HepG2 (cell line): ENCODE measurements at regions not wholly inside any gene's neighbourhood (a gene's known extent, or its start where the extent isn't known, plus 50 kb on each side); places are given as distances from the start of the nearest gene placed in this dataset.

Source experiments
- ATAC-seq: fragments of 200-7000 bp; cut with Tn5 transposase; 3 replicates; pipeline ENCODE4 v1.9.1; 2020; ENCODE audit warnings: mild to moderate bottlenecking, moderate library complexity
- BruUV-seq: library from RNA; stranded (reverse); fragments of 400-500 nt; replicated peaks from 2 replicates; lab custom pipeline; 2021; lab: Mats Ljungman, UMichigan
- CTCF ChIA-PET: fragments of 300-600 bp; formaldehyde crosslinking; extraction: SDS; loops from one replicate; lab custom pipeline; 2021; ENCODE audit warnings: low total read pairs, inconsistent platforms, low intra/inter-chr PET ratio; lab: Yijun Ruan, JAX
- POLR2A ChIA-PET: fragments of 350-600 bp; sonication (Branson Sonifier 250); formaldehyde crosslinking; loops from one replicate; lab custom pipeline; 2020; ENCODE audit warnings: antibody characterized with exemption, inconsistent platforms; lab: Yijun Ruan, JAX
- DNase-seq: peaks from one replicate; pipeline ENCODE4 v3.0.0-alpha.2; 2015; ENCODE audit warnings: low spot score
- FAIRE-seq: peaks from 3 replicates; lab custom pipeline; 2011; peaks lifted over from hg19 to GRCh38; lab: Jason Lieb, UNC
- H2AFZ ChIP-seq: one replicate; pipeline ENCODE4 v1.6.1; 2011; ENCODE audit warnings: low read length, inconsistent platforms
- H3K27ac ChIP-seq: fragments of 300-600 bp; 3 replicates; pipeline ENCODE4 v1.8.0; 2011; ENCODE audit warnings: mixed run types, mild to moderate bottlenecking, mixed read lengths, low read length, inconsistent platforms; ENCODE audit not compliant: insufficient read depth; ENCODE audit errors: extremely low read length
- H3K27me3 ChIP-seq, 2 experiments: fragments of 200-600 bp in 1 of 2; 2 replicates in 1 of 2; 3 replicates in 1 of 2; pipeline versions ENCODE4 v1.6.0 to v1.8.0; 2011; ENCODE audit warnings: low read length in 2 of 2, mild to moderate bottlenecking in 2 of 2, moderate library complexity in 2 of 2, inconsistent platforms in 1 of 2; ENCODE audit not compliant: insufficient read depth in 2 of 2, control insufficient read depth in 1 of 2
- H3K36me3 ChIP-seq, 2 experiments: fragments of 200-600 bp in 1 of 2; replicated peaks in 1 of 2; 2 replicates in 1 of 2; 3 replicates in 1 of 2; pipeline versions ENCODE4 v1.5.1 to v1.8.0; 2011; ENCODE audit warnings: low read length in 2 of 2, inconsistent platforms in 1 of 2; ENCODE audit not compliant: insufficient read depth in 2 of 2, control insufficient read depth in 1 of 2
- H3K4me1 ChIP-seq: 2 replicates; pipeline ENCODE4 v1.5.1; 2012; ENCODE audit warnings: low read length, inconsistent platforms; ENCODE audit not compliant: insufficient read depth
- H3K4me2 ChIP-seq: 2 replicates; pipeline ENCODE4 v1.6.0; 2011; ENCODE audit warnings: low read depth, low read length, inconsistent platforms
- H3K4me3 ChIP-seq, 3 experiments: fragments of 200-600 bp in 1 of 3; sonication (generic), shearing (Covaris generic) in 1 of 3; replicated peaks in 1 of 3; 2 replicates each; pipeline ENCODE4 v1.5.1; 2011 to 2016; ENCODE audit warnings: low read length in 3 of 3, inconsistent platforms in 2 of 3, low read depth in 2 of 3, mild to moderate bottlenecking in 2 of 3, control low read depth in 1 of 3, mixed read lengths in 1 of 3; ENCODE audit not compliant: insufficient read depth in 1 of 3
- H3K79me2 ChIP-seq: one replicate; pipeline ENCODE4 v1.6.1; 2011; ENCODE audit warnings: low read length, inconsistent platforms; ENCODE audit not compliant: insufficient read depth
- H3K9ac ChIP-seq: 2 replicates; pipeline ENCODE4 v1.6.0; 2011; ENCODE audit warnings: mild to moderate bottlenecking, low read depth, low read length, inconsistent platforms; ENCODE audit not compliant: insufficient read depth
- H3K9me3 ChIP-seq: 2 replicates; pipeline ENCODE4 v1.5.1; 2012; ENCODE audit warnings: mild to moderate bottlenecking, low read length
- H4K20me1 ChIP-seq: 2 replicates; pipeline ENCODE4 v1.6.0; 2011; ENCODE audit warnings: inconsistent platforms, mild to moderate bottlenecking, low read length, moderate library complexity; ENCODE audit not compliant: insufficient read depth
- ATAD3A ChIP-seq: sonication (generic); formaldehyde crosslinking; IDR thresholded peaks from 2 replicates; pipeline ENCODE4 v1.4.0; 2020; ENCODE audit warnings: missing genetic modification reagents
- CAMTA2 ChIP-seq: sonication (generic); formaldehyde crosslinking; IDR thresholded peaks from 2 replicates; pipeline ENCODE4 v1.4.0; 2020; ENCODE audit warnings: mild to moderate bottlenecking, missing genetic modification reagents, borderline replicate concordance
- CTCF ChIP-seq: sonication (generic); formaldehyde crosslinking; IDR thresholded peaks from 2 replicates; pipeline ENCODE4 v1.5.0; 2020; ENCODE audit warnings: mild to moderate bottlenecking, missing genetic modification reagents, moderate library complexity
- ELF4 ChIP-seq: sonication (generic); formaldehyde crosslinking; IDR thresholded peaks from 2 replicates; pipeline ENCODE4 v1.5.0; 2020; ENCODE audit warnings: missing genetic modification reagents, mild to moderate bottlenecking, moderate library complexity, borderline replicate concordance
- HOXA7 ChIP-seq: sonication (generic); formaldehyde crosslinking; IDR thresholded peaks from 2 replicates; pipeline ENCODE4 v1.8.1; 2022; ENCODE audit warnings: mild to moderate bottlenecking, missing genetic modification reagents, moderate library complexity
- MBD4 ChIP-seq: IDR thresholded peaks from 2 replicates; pipeline ENCODE4 v1.6.1; 2012; ENCODE audit warnings: low read length, inconsistent platforms, borderline replicate concordance
- MEIS2 ChIP-seq: sonication (generic); formaldehyde crosslinking; IDR thresholded peaks from 2 replicates; pipeline ENCODE4 v1.9.0; 2021; ENCODE audit warnings: mild to moderate bottlenecking, missing genetic modification reagents
- NFRKB ChIP-seq: fragments of 450-650 bp; IDR thresholded peaks from 2 replicates; pipeline ENCODE4 v1.6.1; 2017
- POGK ChIP-seq: sonication (generic); formaldehyde crosslinking; conservative IDR thresholded peaks from 2 replicates; pipeline ENCODE4 v1.8.0; 2022; ENCODE audit warnings: mild to moderate bottlenecking, moderate library complexity, missing genetic modification reagents
- RBM39 ChIP-seq: fragments of 200-400 bp; formaldehyde crosslinking; IDR thresholded peaks from one replicate; pipeline ENCODE4 v1.6.1; 2018; ENCODE audit warnings: antibody characterized with exemption, mild to moderate bottlenecking, low read depth, low read length; ENCODE audit not compliant: poor library complexity, severe bottlenecking
- SIN3A ChIP-seq: IDR thresholded peaks from 2 replicates; pipeline ENCODE4 v1.6.1; 2011; ENCODE audit warnings: low read depth, mild to moderate bottlenecking, control low read depth, low read length, borderline replicate concordance
- SRF ChIP-seq: IDR thresholded peaks from 2 replicates; pipeline ENCODE4 v1.6.1; 2011; ENCODE audit warnings: mild to moderate bottlenecking, low read depth, low read length, moderate library complexity
- TARDBP ChIP-seq: sonication (generic); formaldehyde crosslinking; IDR thresholded peaks from 2 replicates; pipeline ENCODE4 v1.8.0; 2022; ENCODE audit warnings: mild to moderate bottlenecking, missing genetic modification reagents
- ZNF256 ChIP-seq: sonication (generic); formaldehyde crosslinking; conservative IDR thresholded peaks from 2 replicates; pipeline ENCODE4 v1.4.0; 2020; ENCODE audit warnings: missing genetic modification reagents
- ZNF7 ChIP-seq: IDR thresholded peaks from 2 replicates; pipeline ENCODE4 v1.6.1; 2016; ENCODE audit warnings: missing biosample characterization, missing genetic modification reagents
- ZNF775 ChIP-seq: sonication (generic); formaldehyde crosslinking; IDR thresholded peaks from 2 replicates; pipeline ENCODE4 v1.4.0; 2020; ENCODE audit warnings: missing genetic modification reagents, mild to moderate bottlenecking, moderate library complexity, borderline replicate concordance
- ZNF781 ChIP-seq: sonication (generic); formaldehyde crosslinking; IDR thresholded peaks from 2 replicates; pipeline ENCODE4 v1.5.1; 2020; ENCODE audit warnings: borderline replicate concordance, mild to moderate bottlenecking, missing genetic modification reagents; ENCODE audit errors: not compliant biosample characterization
- WGBS: methylation state at CpG from one replicate; pipeline ENCODE4 v1.1.6; 2017; ENCODE audit warnings: low lambda C conversion rate; 5-methylcytosine and 5-hydroxymethylcytosine counted together
- in situ Hi-C: cut with HindIII; loops from 2 replicates; pipeline ENCODE4 v1.10.0; 2017; ENCODE audit warnings: low pct_unique_long_range_greater_than_20kb; ENCODE audit not compliant: extremely low pct_ligation_motif_present
- intact Hi-C: fragments of 100-400 bp; cut with micrococcal nuclease; formaldehyde crosslinking; loops from one replicate; pipeline ENCODE4 v1.10.0; 2022; ENCODE audit not compliant: unreplicated experiment
- TF ChIP-seq, protein P1 (sequence below): sonication (generic); formaldehyde crosslinking; conservative IDR thresholded peaks from 2 replicates; pipeline ENCODE4 v1.4.0; 2020; ENCODE audit warnings: missing genetic modification reagents

DNA sequence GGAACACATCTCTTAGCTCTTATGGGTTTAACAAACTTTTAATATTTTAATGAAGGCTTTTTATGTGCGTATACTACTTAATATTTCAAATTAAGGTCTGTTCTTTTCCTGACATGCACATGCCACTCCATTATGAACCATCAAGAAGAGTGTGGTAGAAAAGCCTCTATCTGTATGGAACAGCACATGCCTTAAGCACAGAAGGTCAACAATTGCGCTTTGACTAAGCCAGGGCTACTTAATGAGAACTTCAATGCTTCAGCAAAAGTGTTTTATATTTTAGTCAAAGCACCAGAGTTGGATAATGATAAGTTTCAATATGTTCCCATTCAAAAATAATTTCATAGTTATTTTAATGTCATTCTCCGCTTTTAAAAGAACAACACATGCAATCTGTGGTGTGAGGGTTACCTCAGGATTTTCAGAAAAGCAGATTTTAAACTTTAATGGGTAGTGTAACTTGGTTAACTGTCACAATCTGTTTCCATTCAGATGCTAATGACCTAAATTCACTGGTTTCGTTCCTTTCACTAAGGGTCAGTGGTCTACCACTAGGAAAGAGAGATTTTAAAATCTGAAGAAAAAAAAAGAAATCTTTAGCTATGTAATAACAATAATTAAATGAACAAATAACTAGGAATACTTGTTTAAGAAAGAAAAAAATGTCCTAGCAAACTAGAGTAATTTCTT is 193.4 kb upstream of the NOVA1 start:
- CTCF ChIA-PET = no interaction called here
- 12% methylated on average over 4 of the region's 4 CpGs for WGBS

DNA sequence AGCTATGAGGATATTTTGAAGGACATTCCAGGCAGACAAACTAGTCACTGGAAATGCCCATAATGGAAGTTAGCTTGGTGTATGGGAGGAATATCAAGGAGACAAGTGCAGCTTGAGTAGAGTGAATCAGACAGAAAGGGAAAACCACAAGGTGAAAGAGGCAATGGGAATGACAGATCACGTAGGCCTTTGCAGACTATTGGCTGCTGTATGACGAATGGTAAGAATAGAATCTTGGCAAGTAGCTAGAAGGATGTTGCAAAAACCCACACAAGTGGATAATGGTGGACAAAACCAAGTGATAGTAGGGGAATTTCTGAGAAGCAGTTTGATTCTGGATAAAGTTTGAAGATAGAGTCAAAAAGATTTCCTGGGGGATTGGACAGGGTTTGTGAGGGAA is 196.9 kb upstream of the NOVA1 start:
- H3K79me2 ChIP-seq = no peaks in the 10 kb centered on the region
- no peak overlapping the region for H2AFZ ChIP-seq
- H4K20me1 ChIP-seq = no peaks in the 10 kb centered on the region
- no TSS peak for BruUV-seq
- no peaks in the 10 kb centered on the region for H3K4me1 ChIP-seq
- no peak for TF ChIP-seq CTCF (CRISPR knock-in tag)
- TF ChIP-seq SRF = no peak
- no peak for TF ChIP-seq MBD4
- no peak for TF ChIP-seq ELF4 (CRISPR knock-in tag)
- no peak for TF ChIP-seq ZNF775 (CRISPR knock-in tag)
- no peak for TF ChIP-seq ZNF256 (CRISPR knock-in tag)
- TF ChIP-seq TARDBP = no peak
- no peak for TF ChIP-seq NFRKB
- TF ChIP-seq, protein P1, sequence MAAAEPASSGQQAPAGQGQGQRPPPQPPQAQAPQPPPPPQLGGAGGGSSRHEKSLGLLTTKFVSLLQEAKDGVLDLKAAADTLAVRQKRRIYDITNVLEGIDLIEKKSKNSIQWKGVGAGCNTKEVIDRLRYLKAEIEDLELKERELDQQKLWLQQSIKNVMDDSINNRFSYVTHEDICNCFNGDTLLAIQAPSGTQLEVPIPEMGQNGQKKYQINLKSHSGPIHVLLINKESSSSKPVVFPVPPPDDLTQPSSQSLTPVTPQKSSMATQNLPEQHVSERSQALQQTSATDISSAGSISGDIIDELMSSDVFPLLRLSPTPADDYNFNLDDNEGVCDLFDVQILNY (CRISPR knock-in tag) = no peak
- TF ChIP-seq POGK (CRISPR knock-in tag) = no peak
- TF ChIP-seq MEIS2 (CRISPR knock-in tag) = no peak
- no peak for TF ChIP-seq RBM39
- no peak for TF ChIP-seq HOXA7 (CRISPR knock-in tag)
- POLR2A ChIA-PET = no interaction called here
- CTCF ChIA-PET = no interaction called here
- FAIRE-seq = no peak
- intact Hi-C loops (no loop called here), in situ Hi-C loops (no loop called here)
- H3K9me3 ChIP-seq = peaks cover 93% of the 10 kb centered on the region
- no peak overlapping the region for H3K4me2 ChIP-seq
- WGBS = 1% methylated on average over 2 of the region's 2 CpGs
- no peak overlapping the region for H3K4me3 ChIP-seq
- no peak overlapping the region for H3K27ac ChIP-seq
- H3K27me3 ChIP-seq = no peaks in the 10 kb centered on the region
- H3K9ac ChIP-seq = no peak overlapping the region
- H3K36me3 ChIP-seq = no peaks in the 10 kb centered on the region
- no peak for ATAC-seq
- DNase-seq = no peak

More for the DNA sequence above, 193.4 kb upstream of the NOVA1 start:
- H3K27ac ChIP-seq = no peak overlapping the region
- DNase-seq (no peak), ATAC-seq (no peak), FAIRE-seq (no peak)
- BruUV-seq = no TSS peak
- no peaks in the 10 kb centered on the region for H3K36me3 ChIP-seq
- H3K4me2 ChIP-seq = no peak overlapping the region
- intact Hi-C loops = no loop called here
- H3K4me3 ChIP-seq = no peak overlapping the region
- H3K4me1 ChIP-seq = no peaks in the 10 kb centered on the region
- no peaks in the 10 kb centered on the region for H4K20me1 ChIP-seq
- in situ Hi-C loops = no loop called here
- no peaks in the 10 kb centered on the region for H3K27me3 ChIP-seq
- no peaks in the 10 kb centered on the region for H3K79me2 ChIP-seq
- H3K9ac ChIP-seq = no peak overlapping the region
- H3K9me3 ChIP-seq = peaks cover 94% of the 10 kb centered on the region
- H2AFZ ChIP-seq = no peak overlapping the region
- POLR2A ChIA-PET = no interaction called here
- no peak for TF ChIP-seq ZNF781 (CRISPR knock-in tag)
- no peak for TF ChIP-seq SIN3A
- no peak for TF ChIP-seq ZNF7 (CRISPR knock-in tag)
- TF ChIP-seq ATAD3A (CRISPR knock-in tag) = no peak
- no peak for TF ChIP-seq CAMTA2 (CRISPR knock-in tag)
